ENCODE measurements at regions not wholly inside any gene's neighbourhood (a gene's known extent, or its start where the extent isn't known, plus 50 kb on each side); places are given as distances from the start of the nearest gene placed in this dataset.
"Not testable (repeated sequence)": the region's sequence is repeated elsewhere in the genome, so short reads cannot be mapped to it uniquely, and the experiment has no call there.

GRCh38 chr6:114638341-114638740 is 295.5 kb upstream of the HS3ST5 start:
- DNase-seq (ENCODE audit: low spot score): no peak

GRCh38 chr6:114634016-114634415 is 291.2 kb upstream of the HS3ST5 start:
- no peak for DNase-seq (ENCODE audit: low spot score)

GRCh38 chr6:114626226-114626625 is 283.4 kb upstream of the HS3ST5 start:
- not testable (repeated sequence) for DNase-seq (ENCODE audit: low spot score)

GRCh38 chr6:114619621-114620200 is 276.9 kb upstream of the HS3ST5 start:
- DNase-seq (ENCODE audit: low spot score): no peak

- no peak for DNase-seq (ENCODE audit: low spot score)
Measured at GRCh38 chr6:114611696-114612095, 268.9 kb upstream of the HS3ST5 start.

- no peak for DNase-seq (ENCODE audit: low spot score)
Measured at GRCh38 chr6:114608091-114608490, 265.3 kb upstream of the HS3ST5 start.

GRCh38 chr6:114605656-114606055 is 262.8 kb upstream of the HS3ST5 start:
- DNase-seq (ENCODE audit: low spot score): no peak

GRCh38 chr6:114600381-114600780 is 257.6 kb upstream of the HS3ST5 start:
- no peak for DNase-seq (ENCODE audit: low spot score)

GRCh38 chr6:114595591-114595990 is 252.8 kb upstream of the HS3ST5 start:
- DNase-seq (ENCODE audit: low spot score): no peak

GRCh38 chr6:114595186-114595585 is 252.4 kb upstream of the HS3ST5 start:
- DNase-seq (ENCODE audit: low spot score): no peak

GRCh38 chr6:114592506-114592905 is 249.7 kb upstream of the HS3ST5 start:
- no peak for DNase-seq (ENCODE audit: low spot score)

GRCh38 chr6:114588726-114589125 is 245.9 kb upstream of the HS3ST5 start:
- no peak for DNase-seq (ENCODE audit: low spot score)

- no peak for DNase-seq (ENCODE audit: low spot score)
Measured at GRCh38 chr6:114586298-114586697, 243.5 kb upstream of the HS3ST5 start.

GRCh38 chr6:114581293-114581692 is 238.5 kb upstream of the HS3ST5 start:
- DNase-seq (ENCODE audit: low spot score): no peak

- DNase-seq (ENCODE audit: low spot score): no peak
Measured at GRCh38 chr6:114580882-114581281, 238.1 kb upstream of the HS3ST5 start.

- DNase-seq (ENCODE audit: low spot score): no peak
Measured at GRCh38 chr6:114579486-114579885, 236.7 kb upstream of the HS3ST5 start.

GRCh38 chr6:114577109-114577508 is 234.3 kb upstream of the HS3ST5 start:
- DNase-seq (ENCODE audit: low spot score): no peak

GRCh38 chr6:114576330-114576729 is 233.5 kb upstream of the HS3ST5 start:
- DNase-seq (ENCODE audit: low spot score): no peak

GRCh38 chr6:114569669-114570068 is 226.8 kb upstream of the HS3ST5 start:
- DNase-seq (ENCODE audit: low spot score): no peak

GRCh38 chr6:114564302-114564933 is 221.6 kb upstream of the HS3ST5 start:
- no peak for DNase-seq (ENCODE audit: low spot score)

- DNase-seq (ENCODE audit: low spot score): no peak
Measured at GRCh38 chr6:114559419-114559818, 216.6 kb upstream of the HS3ST5 start.

- no peak for DNase-seq (ENCODE audit: low spot score)
Measured at GRCh38 chr6:114558153-114558552, 215.3 kb upstream of the HS3ST5 start.

GRCh38 chr6:114556846-114557488 is 214.1 kb upstream of the HS3ST5 start:
- no peak for DNase-seq (ENCODE audit: low spot score)

GRCh38 chr6:114550316-114550715 is 207.5 kb upstream of the HS3ST5 start:
- no peak for DNase-seq (ENCODE audit: low spot score)
